ENCODE measurements at regions not wholly inside any gene's neighbourhood (a gene's known extent, or its start where the extent isn't known, plus 50 kb on each side); places are given as distances from the start of the nearest gene placed in this dataset.

GRCh38 chr6:22752522-22752921 is 183.2 kb downstream of the HDGFL1 start:
- TF ChIP-seq FOSL1 (CRISPR knock-in tag; IDR thresholded peaks at IDR 0.05; ENCODE audit: borderline replicate concordance) (no peak), ZFP91 (CRISPR knock-in tag; IDR thresholded peaks at IDR 0.05; ENCODE audit: borderline replicate concordance) (no peak), BRCA1 (CRISPR knock-in tag; IDR thresholded peaks at IDR 0.05) (no peak), POLR2A (IDR thresholded peaks at IDR 0.05; ENCODE audit: insufficient read depth in 1 of 2, low read depth in 2 of 2, low read length in 2 of 2) (no peak), ETV5 (CRISPR knock-in tag; IDR thresholded peaks at IDR 0.05; ENCODE audit: borderline replicate concordance) (no peak), BHLHE40 (IDR thresholded peaks at IDR 0.05; ENCODE audit: low read length) (no peak), EP300 (IDR thresholded peaks at IDR 0.05; ENCODE audit: low read depth in 2 of 2, low read length in 2 of 2) (no peak), EP300 (CRISPR knock-in tag; IDR thresholded peaks at IDR 0.05; ENCODE audit: borderline replicate concordance) (no peak), RFX5 (IDR thresholded peaks at IDR 0.05; ENCODE audit: low read depth, low read length) (no peak), ZNF367 (CRISPR knock-in tag; IDR thresholded peaks at IDR 0.05; ENCODE audit: borderline replicate concordance) (no peak), REST (IDR thresholded peaks at IDR 0.05; ENCODE audit: borderline replicate concordance in 1 of 2, low read depth in 1 of 2, low read length in 2 of 2) (no peak), KLF9 (CRISPR knock-in tag; IDR thresholded peaks at IDR 0.05; ENCODE audit: low read depth) (no peak)
- TF ChIP-seq, protein P1, sequence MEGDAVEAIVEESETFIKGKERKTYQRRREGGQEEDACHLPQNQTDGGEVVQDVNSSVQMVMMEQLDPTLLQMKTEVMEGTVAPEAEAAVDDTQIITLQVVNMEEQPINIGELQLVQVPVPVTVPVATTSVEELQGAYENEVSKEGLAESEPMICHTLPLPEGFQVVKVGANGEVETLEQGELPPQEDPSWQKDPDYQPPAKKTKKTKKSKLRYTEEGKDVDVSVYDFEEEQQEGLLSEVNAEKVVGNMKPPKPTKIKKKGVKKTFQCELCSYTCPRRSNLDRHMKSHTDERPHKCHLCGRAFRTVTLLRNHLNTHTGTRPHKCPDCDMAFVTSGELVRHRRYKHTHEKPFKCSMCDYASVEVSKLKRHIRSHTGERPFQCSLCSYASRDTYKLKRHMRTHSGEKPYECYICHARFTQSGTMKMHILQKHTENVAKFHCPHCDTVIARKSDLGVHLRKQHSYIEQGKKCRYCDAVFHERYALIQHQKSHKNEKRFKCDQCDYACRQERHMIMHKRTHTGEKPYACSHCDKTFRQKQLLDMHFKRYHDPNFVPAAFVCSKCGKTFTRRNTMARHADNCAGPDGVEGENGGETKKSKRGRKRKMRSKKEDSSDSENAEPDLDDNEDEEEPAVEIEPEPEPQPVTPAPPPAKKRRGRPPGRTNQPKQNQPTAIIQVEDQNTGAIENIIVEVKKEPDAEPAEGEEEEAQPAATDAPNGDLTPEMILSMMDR (CRISPR knock-in tag; IDR thresholded peaks at IDR 0.05), result no peak
- TF ChIP-seq, protein P2, sequence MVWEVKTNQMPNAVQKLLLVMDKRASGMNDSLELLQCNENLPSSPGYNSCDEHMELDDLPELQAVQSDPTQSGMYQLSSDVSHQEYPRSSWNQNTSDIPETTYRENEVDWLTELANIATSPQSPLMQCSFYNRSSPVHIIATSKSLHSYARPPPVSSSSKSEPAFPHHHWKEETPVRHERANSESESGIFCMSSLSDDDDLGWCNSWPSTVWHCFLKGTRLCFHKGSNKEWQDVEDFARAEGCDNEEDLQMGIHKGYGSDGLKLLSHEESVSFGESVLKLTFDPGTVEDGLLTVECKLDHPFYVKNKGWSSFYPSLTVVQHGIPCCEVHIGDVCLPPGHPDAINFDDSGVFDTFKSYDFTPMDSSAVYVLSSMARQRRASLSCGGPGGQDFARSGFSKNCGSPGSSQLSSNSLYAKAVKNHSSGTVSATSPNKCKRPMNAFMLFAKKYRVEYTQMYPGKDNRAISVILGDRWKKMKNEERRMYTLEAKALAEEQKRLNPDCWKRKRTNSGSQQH (CRISPR knock-in tag; IDR thresholded peaks at IDR 0.05; ENCODE audit: low read depth), result no peak

Data from HepG2 (cell line).